Fibroblast of mammary gland (primary cell): ENCODE measurements at regions not wholly inside any gene's neighbourhood (a gene's known extent, or its start where the extent isn't known, plus 50 kb on each side); places are given as distances from the start of the nearest gene placed in this dataset.
"Not testable (repeated sequence)": the region's sequence is repeated elsewhere in the genome, so short reads cannot be mapped to it uniquely, and the experiment has no call there.

Experiments used
- DNase-seq: peaks from one replicate; pipeline ENCODE4 v3.0.0-alpha.2; 2010; ENCODE audit warnings: low read depth
- H3K4me3 ChIP-seq: 2 replicates; pipeline ENCODE4 v1.5.1; 2011; ENCODE audit warnings: low read depth, mild to moderate bottlenecking, low read length, moderate library complexity; ENCODE audit not compliant: control insufficient read depth
- CTCF ChIP-seq: conservative IDR thresholded peaks from 2 replicates; pipeline ENCODE4 v1.5.1; 2011; ENCODE audit warnings: low read depth, low read length, inconsistent platforms; ENCODE audit not compliant: control insufficient read depth, insufficient read depth

GRCh38 chr7:115574681-115575291, 455.8 kb downstream of the TFEC start:
- DNase-seq, result no peak
- no peak overlapping the region for H3K4me3 ChIP-seq
- TF ChIP-seq CTCF, result no peak

- TF ChIP-seq CTCF, result no peak
- H3K4me3 ChIP-seq, result no peak overlapping the region
- no peak for DNase-seq
Measured at GRCh38 chr7:115572111-115572510, 458.5 kb downstream of the TFEC start.

GRCh38 chr7:115561335-115562110, 469.0 kb downstream of the TFEC start:
- H3K4me3 ChIP-seq, result no peak overlapping the region
- TF ChIP-seq CTCF, result no peak
- peak; percentile 39 for DNase-seq

- no peak for DNase-seq
- TF ChIP-seq CTCF, result no peak
- no peak overlapping the region for H3K4me3 ChIP-seq
Measured at GRCh38 chr7:115559877-115560276, 470.7 kb downstream of the TFEC start.

- DNase-seq, result peak; percentile 19
- no peak overlapping the region for H3K4me3 ChIP-seq
- no peak for TF ChIP-seq CTCF
Measured at GRCh38 chr7:115558161-115558560, 472.4 kb downstream of the TFEC start.

- DNase-seq, H3K4me3 ChIP-seq: not testable (repeated sequence)
Measured at GRCh38 chr7:115557296-115557695, 473.3 kb downstream of the TFEC start.

- TF ChIP-seq CTCF, result no peak
- no peak overlapping the region for H3K4me3 ChIP-seq
- no peak for DNase-seq
Measured at GRCh38 chr7:115552766-115553165, 477.8 kb downstream of the TFEC start.
